Keratinocyte (primary cell): ENCODE measurements at regions not wholly inside any gene's neighbourhood (a gene's known extent, or its start where the extent isn't known, plus 50 kb on each side); places are given as distances from the start of the nearest gene placed in this dataset.

Experiments used
- DNase-seq: peaks from one replicate; pipeline ENCODE4 v3.0.0-alpha.2; 2011; ENCODE audit warnings: low read depth, missing footprints, low spot score
- FAIRE-seq: peaks from 2 replicates; lab custom pipeline; 2011; peaks lifted over from hg19 to GRCh38; lab: Jason Lieb, UNC
- H2AFZ ChIP-seq: 2 replicates; pipeline ENCODE4 v1.6.0; 2012; ENCODE audit warnings: low read length, control low read depth, inconsistent platforms; ENCODE audit not compliant: control insufficient read depth
- H3K27ac ChIP-seq: 2 replicates; pipeline ENCODE4 v1.5.1; 2011; ENCODE audit warnings: low read length; ENCODE audit not compliant: control insufficient read depth, insufficient read depth
- H3K27me3 ChIP-seq: 3 replicates; pipeline ENCODE4 v1.6.0; 2011; ENCODE audit warnings: low read length; ENCODE audit not compliant: control insufficient read depth, insufficient read depth; ENCODE audit errors: extremely low read depth
- H3K36me3 ChIP-seq, 2 experiments: 2 replicates in 1 of 2; 3 replicates in 1 of 2; pipeline ENCODE4 v1.5.1; 2011; ENCODE audit warnings: low read length in 2 of 2, mild to moderate bottlenecking in 1 of 2; ENCODE audit not compliant: control insufficient read depth in 2 of 2, insufficient read depth in 2 of 2; ENCODE audit errors: extremely low read depth in 1 of 2
- H3K4me1 ChIP-seq: 3 replicates; pipeline ENCODE4 v1.5.1; 2011; ENCODE audit warnings: low read length; ENCODE audit not compliant: control insufficient read depth, insufficient read depth; ENCODE audit errors: extremely low read depth
- H3K4me2 ChIP-seq: 3 replicates; pipeline ENCODE4 v1.6.0; 2011; ENCODE audit warnings: low read depth, low read length; ENCODE audit not compliant: control insufficient read depth, insufficient read depth; ENCODE audit errors: extremely low read depth
- H3K4me3 ChIP-seq, 3 experiments: fragments of 200-600 bp in 1 of 3; sonication (generic) in 1 of 3; 2 replicates in 2 of 3; 3 replicates in 1 of 3; pipeline ENCODE4 v1.5.1; 2011 to 2016; ENCODE audit warnings: low read length in 3 of 3, mild to moderate bottlenecking in 3 of 3, control low read depth in 2 of 3, inconsistent platforms in 1 of 3, low read depth in 1 of 3, mixed read lengths in 1 of 3, mixed run types in 1 of 3, moderate library complexity in 1 of 3; ENCODE audit not compliant: control insufficient read depth in 2 of 3, insufficient read depth in 2 of 3; ENCODE audit errors: extremely low read depth in 1 of 3
- H3K79me2 ChIP-seq: 2 replicates; pipeline ENCODE4 v1.6.0; 2012; ENCODE audit warnings: low read length; ENCODE audit not compliant: control insufficient read depth, insufficient read depth
- H3K9ac ChIP-seq: 3 replicates; pipeline ENCODE4 v1.6.0; 2011; ENCODE audit warnings: low read length; ENCODE audit not compliant: control insufficient read depth, insufficient read depth; ENCODE audit errors: extremely low read depth
- H3K9me1 ChIP-seq: 3 replicates; pipeline ENCODE4 v1.6.0; 2011; ENCODE audit warnings: low read length; ENCODE audit not compliant: control insufficient read depth, insufficient read depth; ENCODE audit errors: extremely low read depth
- H3K9me3 ChIP-seq: 2 replicates; pipeline ENCODE4 v1.5.1; 2012; ENCODE audit warnings: low read depth, low read length; ENCODE audit not compliant: control insufficient read depth
- H4K20me1 ChIP-seq: 3 replicates; pipeline ENCODE4 v1.6.0; 2011; ENCODE audit warnings: low read length; ENCODE audit not compliant: control insufficient read depth, insufficient read depth; ENCODE audit errors: extremely low read depth
- EZH2 ChIP-seq: IDR thresholded peaks from one replicate; pipeline ENCODE4 v1.6.1; 2012; ENCODE audit warnings: inconsistent platforms, mild to moderate bottlenecking, low read length, moderate library complexity
- dilution Hi-C: fragments of 300-500 bp; cut with MboI; formaldehyde crosslinking; loops from one replicate; pipeline ENCODE4 v1.7.0; 2020; ENCODE audit warnings: low sequenced_read_pairs; ENCODE audit not compliant: extremely low pct_ligation_motif_present
- TF ChIP-seq, protein P1 (sequence below), 3 experiments: IDR thresholded peaks in 1 of 3; conservative IDR thresholded peaks in 1 of 3; optimal IDR thresholded peaks in 1 of 3; 2 replicates in 2 of 3; 3 replicates in 1 of 3; pipeline versions ENCODE3 to v1.5.1; 2011; ENCODE audit warnings: low read length in 3 of 3, mild to moderate bottlenecking in 3 of 3, moderate library complexity in 2 of 3, control low read depth in 1 of 3, inconsistent platforms in 1 of 3; ENCODE audit not compliant: insufficient read depth in 2 of 3; ENCODE audit errors: extremely low read depth in 1 of 3

DNA sequence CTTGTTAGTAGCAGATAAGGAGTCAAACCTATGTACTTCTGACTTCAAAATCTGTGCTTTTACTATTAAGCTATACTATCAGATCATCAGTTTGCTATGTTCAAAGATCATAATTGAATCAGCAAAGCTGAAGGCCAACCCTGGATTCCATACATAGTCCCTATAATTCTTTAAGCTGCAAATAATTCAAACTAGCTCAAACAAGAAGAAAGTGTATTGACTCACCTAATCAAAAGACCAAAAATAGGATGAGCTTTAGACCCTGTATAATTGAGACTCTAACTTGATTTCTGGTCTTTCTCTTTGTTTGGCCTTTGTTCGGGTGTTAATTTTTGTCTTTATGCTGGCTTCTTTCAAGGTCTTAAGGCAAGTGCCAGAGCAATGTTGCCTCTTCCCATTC, 213.7 kb downstream of the CWF19L2 start:
- Histone ChIP-seq H3K27me3 (no peaks in the 10 kb centered on the region), H2AFZ (no peak overlapping the region), H4K20me1 (no peaks in the 10 kb centered on the region), H3K9me3 (no peaks in the 10 kb centered on the region), H3K9ac (no peak overlapping the region), H3K9me1 (no peaks in the 10 kb centered on the region), H3K4me3 (no peak overlapping the region), H3K4me2 (no peak overlapping the region), H3K27ac (no peak overlapping the region), H3K36me3 (no peaks in the 10 kb centered on the region), H3K4me1 (no peaks in the 10 kb centered on the region), H3K79me2 (no peaks in the 10 kb centered on the region)
- no peak for TF ChIP-seq EZH2
- no peak for FAIRE-seq
- no peak for DNase-seq
- dilution Hi-C loops: no loop called here

DNA sequence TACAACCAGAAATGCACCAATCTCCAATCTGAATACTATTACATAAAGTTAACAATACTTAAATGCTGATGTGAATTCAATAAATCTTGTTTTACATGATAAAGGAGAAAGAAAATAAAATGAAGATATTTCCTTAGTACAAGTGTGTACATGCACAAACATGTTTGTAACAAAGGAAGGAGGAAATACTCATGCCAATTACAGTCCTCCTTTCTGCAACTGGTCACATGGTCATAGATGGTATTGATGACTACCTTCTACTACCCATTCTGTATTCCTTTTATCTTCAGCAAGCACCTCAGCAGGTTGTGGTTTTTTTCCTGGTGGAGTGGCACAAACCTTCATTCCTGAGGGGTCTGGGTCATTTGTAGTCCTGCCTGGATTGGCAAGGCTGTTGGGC, 214.2 kb upstream of the GUCY1A2 start:
- H4K20me1 ChIP-seq: no peaks in the 10 kb centered on the region
- H3K79me2 ChIP-seq: no peaks in the 10 kb centered on the region
- FAIRE-seq: no peak
- H3K9me3 ChIP-seq: no peaks in the 10 kb centered on the region
- H2AFZ ChIP-seq: no peak overlapping the region
- no peak for DNase-seq
- H3K27ac ChIP-seq: no peak overlapping the region
- no peaks in the 10 kb centered on the region for H3K4me1 ChIP-seq
- H3K9me1 ChIP-seq: no peaks in the 10 kb centered on the region
- H3K4me3 ChIP-seq: no peak overlapping the region
- H3K4me2 ChIP-seq: no peak overlapping the region
- dilution Hi-C loops: no loop called here
- H3K27me3 ChIP-seq: no peaks in the 10 kb centered on the region
- no peaks in the 10 kb centered on the region for H3K36me3 ChIP-seq
- H3K9ac ChIP-seq: no peak overlapping the region
- TF ChIP-seq, protein P1, sequence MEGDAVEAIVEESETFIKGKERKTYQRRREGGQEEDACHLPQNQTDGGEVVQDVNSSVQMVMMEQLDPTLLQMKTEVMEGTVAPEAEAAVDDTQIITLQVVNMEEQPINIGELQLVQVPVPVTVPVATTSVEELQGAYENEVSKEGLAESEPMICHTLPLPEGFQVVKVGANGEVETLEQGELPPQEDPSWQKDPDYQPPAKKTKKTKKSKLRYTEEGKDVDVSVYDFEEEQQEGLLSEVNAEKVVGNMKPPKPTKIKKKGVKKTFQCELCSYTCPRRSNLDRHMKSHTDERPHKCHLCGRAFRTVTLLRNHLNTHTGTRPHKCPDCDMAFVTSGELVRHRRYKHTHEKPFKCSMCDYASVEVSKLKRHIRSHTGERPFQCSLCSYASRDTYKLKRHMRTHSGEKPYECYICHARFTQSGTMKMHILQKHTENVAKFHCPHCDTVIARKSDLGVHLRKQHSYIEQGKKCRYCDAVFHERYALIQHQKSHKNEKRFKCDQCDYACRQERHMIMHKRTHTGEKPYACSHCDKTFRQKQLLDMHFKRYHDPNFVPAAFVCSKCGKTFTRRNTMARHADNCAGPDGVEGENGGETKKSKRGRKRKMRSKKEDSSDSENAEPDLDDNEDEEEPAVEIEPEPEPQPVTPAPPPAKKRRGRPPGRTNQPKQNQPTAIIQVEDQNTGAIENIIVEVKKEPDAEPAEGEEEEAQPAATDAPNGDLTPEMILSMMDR (optimal IDR thresholded peaks at IDR 0.05 in 1 of 3, IDR thresholded peaks at IDR 0.05 in 1 of 3, conservative IDR thresholded peaks at IDR 0.05 in 1 of 3; ENCODE audit: extremely low read depth in 1 of 3, insufficient read depth in 2 of 3, low read length in 3 of 3): no peak
- TF ChIP-seq EZH2: no peak

DNA sequence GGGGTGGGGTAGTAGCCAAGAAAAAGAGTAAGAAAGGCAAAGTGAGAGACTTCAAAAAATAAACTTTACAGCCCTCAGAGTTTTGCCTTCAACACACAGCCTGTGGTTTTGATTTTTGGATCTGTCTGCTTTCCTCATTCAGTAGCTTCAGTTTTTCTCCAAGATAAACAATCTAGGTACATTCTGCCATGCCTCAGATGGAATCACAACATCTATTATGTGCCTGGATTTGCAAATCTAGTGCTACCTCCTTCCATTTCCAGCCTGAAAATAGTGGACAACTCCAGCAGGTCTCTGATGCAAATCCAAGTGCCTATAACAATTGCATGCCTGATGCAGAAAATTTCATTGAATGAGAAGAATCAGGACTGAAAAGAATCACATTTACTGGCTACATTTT, 206.6 kb upstream of the GUCY1A2 start:
- no peak overlapping the region for H3K27ac ChIP-seq
- TF ChIP-seq, protein P1 (optimal IDR thresholded peaks at IDR 0.05 in 1 of 3, IDR thresholded peaks at IDR 0.05 in 1 of 3, conservative IDR thresholded peaks at IDR 0.05 in 1 of 3; ENCODE audit: extremely low read depth in 1 of 3, insufficient read depth in 2 of 3, low read length in 3 of 3): no peak
- no peak for TF ChIP-seq EZH2
- no peak overlapping the region for H3K4me2 ChIP-seq
- no peaks in the 10 kb centered on the region for H4K20me1 ChIP-seq
- no peak overlapping the region for H2AFZ ChIP-seq
- no peaks in the 10 kb centered on the region for H3K79me2 ChIP-seq
- no peaks in the 10 kb centered on the region for H3K4me1 ChIP-seq
- H3K9me3 ChIP-seq: no peaks in the 10 kb centered on the region
- no peaks in the 10 kb centered on the region for H3K9me1 ChIP-seq
- no peaks in the 10 kb centered on the region for H3K27me3 ChIP-seq
- H3K9ac ChIP-seq: no peak overlapping the region
- DNase-seq (no peak), FAIRE-seq (no peak)
- dilution Hi-C loops: no loop called here
- H3K4me3 ChIP-seq: no peak overlapping the region
- no peaks in the 10 kb centered on the region for H3K36me3 ChIP-seq
